A549 (cell line): ENCODE measurements at regions not wholly inside any gene's neighbourhood (a gene's known extent, or its start where the extent isn't known, plus 50 kb on each side); places are given as distances from the start of the nearest gene placed in this dataset.

Source experiments
- ATAC-seq, 2 experiments: fragments of 200-7000 bp in 1 of 2; fragments of >200 bp in 1 of 2; cut with Nextera tagmentation in 1 of 2; cut with Tn5 transposase in 1 of 2; 3 replicates each; pipeline versions ENCODE4 v1.8.0 to v1.9.1; 2018 to 2020; ENCODE audit warnings: mild to moderate bottlenecking in 1 of 2, moderate library complexity in 1 of 2
- CTCF ChIA-PET: fragments of 300-600 bp; sonication (Branson Sonifier 250); formaldehyde crosslinking; extraction: SDS; loops from one replicate; lab custom pipeline; 2021; ENCODE audit warnings: antibody characterized with exemption, inconsistent platforms; lab: Yijun Ruan, JAX
- POLR2A ChIA-PET: fragments of 350-600 bp; formaldehyde crosslinking; extraction: SDS; loops from one replicate; lab custom pipeline; 2021; ENCODE audit warnings: antibody characterized with exemption, inconsistent platforms; lab: Yijun Ruan, JAX
- DNase-seq, 2 experiments: peaks; one replicate each; pipeline versions ENCODE4 v3.0.0 to v3.0.0-alpha.2; 2011 to 2016; ENCODE audit warnings: low read depth in 1 of 2, low spot score in 1 of 2
- FAIRE-seq: peaks from 2 replicates; lab custom pipeline; 2011; peaks lifted over from hg19 to GRCh38; lab: Jason Lieb, UNC
- H3K27ac ChIP-seq, 2 experiments: fragments of >200 bp; sonication (Bioruptor Twin); formaldehyde crosslinking; 3 replicates each; pipeline ENCODE4 v1.5.1; 2016 to 2017
- H3K4me1 ChIP-seq: fragments of >200 bp; sonication (Bioruptor Twin); formaldehyde crosslinking; 3 replicates; pipeline ENCODE4 v1.6.1; 2016
- H3K4me2 ChIP-seq: fragments of >200 bp; sonication (Bioruptor Twin); formaldehyde crosslinking; 3 replicates; pipeline ENCODE4 v1.6.1; 2016
- H3K4me3 ChIP-seq: fragments of >200 bp; sonication (Bioruptor Twin); formaldehyde crosslinking; 3 replicates; pipeline ENCODE4 v1.5.1; 2016
- H3K9me3 ChIP-seq: fragments of >200 bp; sonication (Bioruptor Twin); formaldehyde crosslinking; 3 replicates; pipeline ENCODE4 v1.6.1; 2016
- CBX8 ChIP-seq: fragments of 200-600 bp; sonication (generic); IDR thresholded peaks from 2 replicates; pipeline ENCODE4 v1.6.1; 2016
- CEBPB ChIP-seq, 2 experiments: fragments of >200 bp in 1 of 2; sonication (Bioruptor Twin) in 1 of 2; formaldehyde crosslinking in 1 of 2; IDR thresholded peaks; 2 replicates each; pipeline ENCODE4 v1.6.1; 2012 to 2016
- CHD4 ChIP-seq: fragments of 200-600 bp; sonication (generic); IDR thresholded peaks from 2 replicates; pipeline ENCODE4 v1.6.1; 2016; ENCODE audit warnings: antibody characterized with exemption, mild to moderate bottlenecking, borderline replicate concordance
- FOSB ChIP-seq: fragments of 250-450 bp; sonication (Bioruptor Pico); IDR thresholded peaks from 2 replicates; pipeline ENCODE4 v1.5.0; 2020; ENCODE audit warnings: mild to moderate bottlenecking, moderate library complexity
- FOSL2 ChIP-seq, 2 experiments: fragments of 450-650 bp in 1 of 2; fragments of >200 bp in 1 of 2; sonication (Bioruptor Twin) in 1 of 2; formaldehyde crosslinking; IDR thresholded peaks; 2 replicates each; pipeline versions ENCODE4 v1.5.0 to v1.6.1; 2016 to 2020; ENCODE audit warnings: mild to moderate bottlenecking in 1 of 2, moderate library complexity in 1 of 2
- HEYL ChIP-seq: fragments of 250-450 bp; sonication (Bioruptor Pico); IDR thresholded peaks from 2 replicates; pipeline ENCODE4 v1.8.0; 2021; ENCODE audit warnings: mild to moderate bottlenecking, moderate library complexity
- HOXA7 ChIP-seq: fragments of 250-450 bp; sonication (Bioruptor Pico); IDR thresholded peaks from 2 replicates; pipeline ENCODE4 v1.5.0; 2020; ENCODE audit warnings: mild to moderate bottlenecking, moderate library complexity
- KDM1A ChIP-seq: fragments of 200-600 bp; sonication (generic); IDR thresholded peaks from 2 replicates; pipeline ENCODE4 v1.6.1; 2016; ENCODE audit warnings: low read depth, mild to moderate bottlenecking
- MYC ChIP-seq: IDR thresholded peaks from 2 replicates; pipeline ENCODE4 v1.6.1; 2012; ENCODE audit warnings: mild to moderate bottlenecking, inconsistent platforms, low read length, improper control_type of control experiment, borderline replicate concordance
- NR3C1 ChIP-seq: fragments of >200 bp; sonication (Bioruptor Twin); formaldehyde crosslinking; IDR thresholded peaks from 3 replicates; pipeline ENCODE4 v1.6.1; 2017
- RAD21 ChIP-seq, 2 experiments: fragments of >200 bp in 1 of 2; sonication (Bioruptor Twin) in 1 of 2; formaldehyde crosslinking in 1 of 2; IDR thresholded peaks in 1 of 2; conservative IDR thresholded peaks in 1 of 2; 2 replicates in 1 of 2; 3 replicates in 1 of 2; pipeline ENCODE4 v1.6.1; 2012 to 2018; ENCODE audit warnings: inconsistent platforms in 1 of 2
- RARB ChIP-seq: fragments of 250-450 bp; sonication (Bioruptor Pico); IDR thresholded peaks from 2 replicates; pipeline ENCODE4 v1.8.0; 2021; ENCODE audit warnings: mild to moderate bottlenecking, moderate library complexity
- RFX5 ChIP-seq: fragments of 450-650 bp; IDR thresholded peaks from 2 replicates; pipeline ENCODE4 v1.7.1; 2014; ENCODE audit warnings: antibody characterized with exemption, mild to moderate bottlenecking, moderate library complexity
- SREBF2 ChIP-seq: fragments of 450-650 bp; IDR thresholded peaks from 2 replicates; pipeline ENCODE4 v1.6.1; 2014; ENCODE audit warnings: mild to moderate bottlenecking, moderate library complexity
- TFCP2L1 ChIP-seq: fragments of 250-450 bp; sonication (Bioruptor Pico); IDR thresholded peaks from 2 replicates; pipeline ENCODE4 v1.5.0; 2021; ENCODE audit warnings: mild to moderate bottlenecking
- TP53 ChIP-seq: fragments of 250-450 bp; sonication (Bioruptor Pico); IDR thresholded peaks from 2 replicates; pipeline ENCODE4 v1.5.0; 2021; ENCODE audit warnings: mild to moderate bottlenecking, moderate library complexity
- ZC3H11A ChIP-seq: fragments of 450-650 bp; IDR thresholded peaks from 2 replicates; pipeline ENCODE4 v1.6.1; 2014; ENCODE audit warnings: antibody characterized with exemption, mild to moderate bottlenecking
- ZSCAN20 ChIP-seq: fragments of 250-450 bp; sonication (Bioruptor Pico); IDR thresholded peaks from 2 replicates; pipeline ENCODE4 v1.8.0; 2022; ENCODE audit warnings: mild to moderate bottlenecking, moderate library complexity
- WGBS: methylation state at CpG from one replicate; pipeline ENCODE4 v1.1.6; 2017; ENCODE audit errors: missing lambda C conversion rate; 5-methylcytosine and 5-hydroxymethylcytosine counted together
- TF ChIP-seq, protein P1 (sequence below): fragments of >200 bp; sonication (Bioruptor Twin); formaldehyde crosslinking; IDR thresholded peaks from 3 replicates; pipeline ENCODE4 v1.5.1; 2016
- TF ChIP-seq, protein P2 (sequence below): fragments of 250-450 bp; sonication (Bioruptor Pico); IDR thresholded peaks from 2 replicates; pipeline ENCODE4 v1.5.0; 2020; ENCODE audit warnings: low read depth, mild to moderate bottlenecking, moderate library complexity
- TF ChIP-seq, protein P3 (sequence below): IDR thresholded peaks from 2 replicates; pipeline ENCODE4 v1.6.1; 2012; ENCODE audit warnings: low read depth, borderline replicate concordance
- TF ChIP-seq, protein P4 (sequence below): fragments of 250-450 bp; sonication (Bioruptor Pico); IDR thresholded peaks from 2 replicates; pipeline ENCODE4 v1.5.0; 2021; ENCODE audit warnings: mild to moderate bottlenecking, moderate library complexity, borderline replicate concordance

DNA sequence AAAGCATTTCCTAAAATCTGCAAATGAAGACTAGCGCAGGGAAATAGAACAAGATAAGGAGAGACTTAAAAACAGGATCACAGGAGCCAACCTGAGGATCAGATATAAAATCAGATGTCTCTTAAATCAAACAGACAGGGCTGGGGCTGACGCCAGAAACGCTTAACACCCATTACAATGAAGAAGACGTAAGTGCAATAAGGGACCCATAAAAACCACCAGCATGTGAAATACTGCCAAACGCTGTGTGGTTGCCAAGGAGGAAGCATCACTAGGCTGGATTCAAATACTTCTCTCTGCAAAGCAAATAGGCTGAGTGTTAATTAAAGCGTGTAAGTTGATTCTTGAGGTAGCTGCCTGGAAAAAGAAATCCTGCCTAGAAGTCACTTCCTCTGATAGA is 74.4 kb upstream of the ATP10B start:
- Histone ChIP-seq H3K4me2 (no peak overlapping the region), H3K4me1 (no peaks in the 10 kb centered on the region), H3K9me3 (no peaks in the 10 kb centered on the region), H3K4me3 (no peak overlapping the region), H3K27ac (no peak overlapping the region)
- FAIRE-seq (no peak), DNase-seq (no peak), ATAC-seq (no peak)
- POLR2A ChIA-PET, result no interaction called here
- TF ChIP-seq, protein P1, sequence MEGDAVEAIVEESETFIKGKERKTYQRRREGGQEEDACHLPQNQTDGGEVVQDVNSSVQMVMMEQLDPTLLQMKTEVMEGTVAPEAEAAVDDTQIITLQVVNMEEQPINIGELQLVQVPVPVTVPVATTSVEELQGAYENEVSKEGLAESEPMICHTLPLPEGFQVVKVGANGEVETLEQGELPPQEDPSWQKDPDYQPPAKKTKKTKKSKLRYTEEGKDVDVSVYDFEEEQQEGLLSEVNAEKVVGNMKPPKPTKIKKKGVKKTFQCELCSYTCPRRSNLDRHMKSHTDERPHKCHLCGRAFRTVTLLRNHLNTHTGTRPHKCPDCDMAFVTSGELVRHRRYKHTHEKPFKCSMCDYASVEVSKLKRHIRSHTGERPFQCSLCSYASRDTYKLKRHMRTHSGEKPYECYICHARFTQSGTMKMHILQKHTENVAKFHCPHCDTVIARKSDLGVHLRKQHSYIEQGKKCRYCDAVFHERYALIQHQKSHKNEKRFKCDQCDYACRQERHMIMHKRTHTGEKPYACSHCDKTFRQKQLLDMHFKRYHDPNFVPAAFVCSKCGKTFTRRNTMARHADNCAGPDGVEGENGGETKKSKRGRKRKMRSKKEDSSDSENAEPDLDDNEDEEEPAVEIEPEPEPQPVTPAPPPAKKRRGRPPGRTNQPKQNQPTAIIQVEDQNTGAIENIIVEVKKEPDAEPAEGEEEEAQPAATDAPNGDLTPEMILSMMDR, result no peak
- TF ChIP-seq TP53 (no peak), RFX5 (no peak), HOXA7 (no peak), MYC (no peak), HEYL (no peak), FOSB (CRISPR knock-in tag) (no peak), NR3C1 (no peak), ZC3H11A (no peak), TFCP2L1 (CRISPR knock-in tag) (no peak), KDM1A (no peak), CEBPB (IDR thresholded peaks at IDR 0.05) (no peak), FOSL2 (IDR thresholded peaks at IDR 0.05) (no peak), FOSL2 (CRISPR knock-in tag; IDR thresholded peaks at IDR 0.05) (no peak), ZSCAN20 (CRISPR knock-in tag) (no peak)
- TF ChIP-seq, protein P2, sequence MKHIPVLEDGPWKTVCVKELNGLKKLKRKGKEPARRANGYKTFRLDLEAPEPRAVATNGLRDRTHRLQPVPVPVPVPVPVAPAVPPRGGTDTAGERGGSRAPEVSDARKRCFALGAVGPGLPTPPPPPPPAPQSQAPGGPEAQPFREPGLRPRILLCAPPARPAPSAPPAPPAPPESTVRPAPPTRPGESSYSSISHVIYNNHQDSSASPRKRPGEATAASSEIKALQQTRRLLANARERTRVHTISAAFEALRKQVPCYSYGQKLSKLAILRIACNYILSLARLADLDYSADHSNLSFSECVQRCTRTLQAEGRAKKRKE (CRISPR knock-in tag), result no peak
- WGBS, result 40% methylated on average over 6 of the region's 6 CpGs
- CTCF ChIA-PET, result no interaction called here

DNA sequence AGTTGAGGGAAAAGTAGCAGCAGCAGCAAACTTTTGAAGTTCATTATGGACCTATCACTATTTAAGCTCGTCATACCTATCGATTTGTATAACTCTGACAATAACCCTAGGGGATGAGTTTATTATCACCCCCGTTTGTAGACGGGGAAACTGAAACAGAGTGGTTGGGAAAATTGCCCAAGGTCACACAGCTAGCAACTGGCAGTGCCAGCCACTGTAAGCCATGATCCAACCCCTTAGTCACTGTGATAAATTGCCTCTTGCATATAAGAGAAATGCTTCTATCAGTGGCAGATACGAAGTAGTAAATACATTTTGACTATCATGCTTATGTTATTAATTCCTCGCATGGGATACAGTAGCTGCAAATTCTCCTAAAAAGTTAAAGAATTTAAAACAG is 73.3 kb upstream of the ATP10B start:
- ATAC-seq (no peak), DNase-seq (no peak), FAIRE-seq (no peak)
- POLR2A ChIA-PET, result no interaction called here
- no peak overlapping the region for H3K27ac ChIP-seq
- H3K4me3 ChIP-seq, result no peak overlapping the region
- no peak overlapping the region for H3K4me2 ChIP-seq
- no peaks in the 10 kb centered on the region for H3K9me3 ChIP-seq
- CTCF ChIA-PET, result no interaction called here
- WGBS, result 7% methylated on average over 6 of the region's 6 CpGs
- TF ChIP-seq SREBF2 (no peak), CHD4 (no peak)
- H3K4me1 ChIP-seq, result no peaks in the 10 kb centered on the region

DNA sequence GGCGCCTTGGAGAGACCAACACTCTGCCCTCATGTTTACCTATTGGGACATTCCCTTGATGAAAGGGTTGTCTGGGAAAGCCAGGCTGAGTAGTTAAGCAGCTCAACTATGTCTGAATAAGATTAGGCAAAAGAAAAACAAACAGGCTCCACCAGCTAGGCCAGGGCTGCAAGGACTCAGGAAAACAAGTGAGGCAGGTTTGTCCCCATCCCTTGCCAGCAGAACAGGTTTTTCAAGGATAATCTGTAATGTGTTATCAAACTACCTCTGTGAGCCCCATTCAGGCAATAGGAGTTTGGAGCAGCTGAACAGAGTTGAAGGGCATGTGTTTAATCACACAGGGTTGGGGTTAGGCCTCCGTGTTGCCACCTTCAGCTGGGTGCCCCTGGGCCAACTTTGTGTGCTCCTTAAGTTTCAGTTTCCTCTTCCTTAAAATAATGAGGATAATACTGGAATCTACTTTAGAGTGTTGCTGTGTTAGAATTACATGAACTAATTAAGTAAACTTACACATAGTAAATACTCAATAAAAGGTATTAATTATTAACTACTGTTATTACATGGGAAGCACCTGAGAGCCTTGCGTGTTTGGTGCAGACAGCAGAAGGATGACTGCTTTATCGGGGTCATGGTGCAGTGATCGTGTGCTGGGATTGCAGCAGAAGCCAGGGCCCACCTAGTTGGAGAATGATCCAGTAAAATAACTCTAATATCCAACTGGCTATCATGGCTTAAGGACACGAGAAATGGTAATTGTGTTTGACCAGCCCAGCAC is 72.1 kb upstream of the ATP10B start:
- no peak for FAIRE-seq
- POLR2A ChIA-PET, result no interaction called here
- WGBS, result 29% methylated on average over 6 of the region's 6 CpGs
- TF ChIP-seq, protein P3, sequence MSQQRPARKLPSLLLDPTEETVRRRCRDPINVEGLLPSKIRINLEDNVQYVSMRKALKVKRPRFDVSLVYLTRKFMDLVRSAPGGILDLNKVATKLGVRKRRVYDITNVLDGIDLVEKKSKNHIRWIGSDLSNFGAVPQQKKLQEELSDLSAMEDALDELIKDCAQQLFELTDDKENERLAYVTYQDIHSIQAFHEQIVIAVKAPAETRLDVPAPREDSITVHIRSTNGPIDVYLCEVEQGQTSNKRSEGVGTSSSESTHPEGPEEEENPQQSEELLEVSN, result no peak
- no peak for TF ChIP-seq RARB
- TF ChIP-seq CBX8, result no peak
- no peak for TF ChIP-seq RAD21 (conservative IDR thresholded peaks at IDR 0.05 in 1 of 2, IDR thresholded peaks at IDR 0.05 in 1 of 2)
- TF ChIP-seq, protein P4, sequence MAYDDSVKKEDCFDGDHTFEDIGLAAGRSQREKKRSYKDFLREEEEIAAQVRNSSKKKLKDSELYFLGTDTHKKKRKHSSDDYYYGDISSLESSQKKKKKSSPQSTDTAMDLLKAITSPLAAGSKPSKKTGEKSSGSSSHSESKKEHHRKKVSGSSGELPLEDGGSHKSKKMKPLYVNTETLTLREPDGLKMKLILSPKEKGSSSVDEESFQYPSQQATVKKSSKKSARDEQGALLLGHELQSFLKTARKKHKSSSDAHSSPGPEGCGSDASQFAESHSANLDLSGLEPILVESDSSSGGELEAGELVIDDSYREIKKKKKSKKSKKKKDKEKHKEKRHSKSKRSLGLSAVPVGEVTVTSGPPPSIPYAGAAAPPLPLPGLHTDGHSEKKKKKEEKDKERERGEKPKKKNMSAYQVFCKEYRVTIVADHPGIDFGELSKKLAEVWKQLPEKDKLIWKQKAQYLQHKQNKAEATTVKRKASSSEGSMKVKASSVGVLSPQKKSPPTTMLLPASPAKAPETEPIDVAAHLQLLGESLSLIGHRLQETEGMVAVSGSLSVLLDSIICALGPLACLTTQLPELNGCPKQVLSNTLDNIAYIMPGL (CRISPR knock-in tag), result no peak
- CTCF ChIA-PET, result no interaction called here
- Histone ChIP-seq H3K4me1 (no peaks in the 10 kb centered on the region), H3K4me3 (no peak overlapping the region), H3K27ac (no peak overlapping the region), H3K4me2 (no peak overlapping the region), H3K9me3 (no peaks in the 10 kb centered on the region)
- DNase-seq, result no peak
- no peak for ATAC-seq
